ENCODE measurements at regions not wholly inside any gene's neighbourhood (a gene's known extent, or its start where the extent isn't known, plus 50 kb on each side); places are given as distances from the start of the nearest gene placed in this dataset.

DNA sequence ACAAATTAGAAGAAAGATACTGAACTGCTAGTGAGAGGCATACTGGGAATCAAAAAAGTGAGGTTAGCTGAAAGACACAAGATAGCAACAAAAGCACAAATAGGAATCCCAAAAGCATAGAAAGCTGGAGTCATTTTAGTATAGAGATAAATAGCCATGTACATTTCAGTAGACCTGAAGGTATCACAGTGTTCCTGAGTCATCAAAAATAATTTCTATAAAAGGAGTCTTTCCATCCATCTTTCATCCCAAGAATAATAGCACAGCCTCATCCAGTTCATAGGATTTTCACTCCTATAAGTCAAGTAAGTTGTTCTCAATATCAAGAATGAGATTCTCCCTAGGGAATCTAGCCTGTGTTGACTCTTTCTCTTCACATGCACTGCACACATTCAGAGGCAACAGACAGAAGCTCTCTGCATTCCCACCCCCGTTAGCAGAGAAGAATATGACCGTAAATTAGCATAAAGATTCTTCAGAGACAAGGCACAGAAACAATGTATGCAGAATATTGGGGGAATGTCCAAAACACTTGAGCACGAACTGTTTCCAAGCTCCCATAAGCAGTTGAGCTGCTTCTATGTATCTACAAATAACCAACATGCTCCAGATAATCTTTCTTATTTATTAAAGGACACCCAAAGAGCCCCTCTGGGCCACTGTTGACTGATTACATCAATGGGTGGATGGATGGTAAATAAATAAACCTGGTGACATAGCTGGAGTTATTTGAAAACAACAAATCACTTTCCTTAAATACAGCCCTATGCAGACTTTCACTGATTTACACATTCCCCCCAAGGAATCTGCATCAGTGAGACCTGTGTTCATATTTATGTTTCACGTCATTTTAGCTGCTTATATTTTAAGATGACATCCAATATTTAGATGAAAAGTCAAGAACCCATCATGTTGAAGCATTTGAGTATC, 174.5 kb upstream of the PKDCC start:
- Mint-ChIP-seq H3K36me3 (no peaks in the 10 kb centered on the region), H3K4me1 (no peaks in the 10 kb centered on the region), H3K4me3 (no peak overlapping the region), H3K27me3 (peaks cover 10 to 34% (median 23%) of the 10 kb centered on the region in 3 donors), H3K9me3 (no peaks in the 10 kb centered on the region), H3K27ac (peak overlapping the region in 1 of 6 donors; percentile 45)
- ATAC-seq (ENCODE audit: low read depth in 2 of 2) (no peak), DNase-seq (no peak)

DNA sequence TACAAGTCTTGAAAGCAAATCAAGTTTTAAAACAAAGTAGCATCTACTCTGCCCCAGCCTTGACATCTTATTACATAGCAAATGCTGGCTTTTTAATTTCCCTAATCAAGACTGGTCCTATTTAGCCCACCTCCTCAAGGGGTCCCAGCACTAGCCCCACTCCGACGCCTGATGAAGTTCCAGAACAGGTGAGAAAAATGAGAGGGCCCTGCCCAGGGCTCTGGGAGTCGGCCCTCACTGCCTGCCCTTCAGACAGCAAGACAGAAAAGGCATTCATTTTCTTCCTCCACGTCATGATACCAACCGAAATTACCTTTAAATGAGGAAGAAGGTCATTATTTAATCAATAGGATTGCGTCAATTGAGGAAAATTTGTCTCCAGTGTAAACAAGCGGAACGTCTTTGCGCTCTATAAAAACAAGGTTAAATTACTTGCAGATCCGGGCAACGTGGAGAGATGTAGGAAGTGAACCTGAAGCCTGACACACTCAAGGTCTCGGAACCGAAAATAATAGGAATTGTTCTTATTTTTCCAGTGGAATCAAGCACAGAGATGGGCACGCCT, 170.6 kb upstream of the PKDCC start:
- Mint-ChIP-seq H3K4me3 (no peak overlapping the region), H3K36me3 (peaks cover 0 to 4% of the 10 kb centered on the region in 2 donors), H3K27me3 (peaks cover 35 to 51% (median 40%) of the 10 kb centered on the region in 3 donors), H3K4me1 (peaks cover 0 to 9% (median 4%) of the 10 kb centered on the region in 3 donors), H3K9me3 (no peaks in the 10 kb centered on the region), H3K27ac (no peak overlapping the region)
- ATAC-seq (ENCODE audit: low read depth in 2 of 2) (no peak), DNase-seq (no peak)

GRCh38 chr2:41878056-41878455, 169.8 kb upstream of the PKDCC start:
- Mint-ChIP-seq H3K4me3 (no peak overlapping the region), H3K36me3 (peaks cover 0 to 5% of the 10 kb centered on the region in 2 donors), H3K27ac (no peak overlapping the region), H3K27me3 (peaks cover 32 to 50% (median 40%) of the 10 kb centered on the region in 3 donors), H3K4me1 (peaks cover 0 to 9% (median 4%) of the 10 kb centered on the region in 3 donors), H3K9me3 (no peaks in the 10 kb centered on the region)
- ATAC-seq (ENCODE audit: low read depth in 2 of 2) (no peak), DNase-seq (no peak)

GRCh38 chr2:41878716-41879234, 169.0 kb upstream of the PKDCC start:
- H3K9me3 Mint-ChIP-seq = no peaks in the 10 kb centered on the region
- H3K36me3 Mint-ChIP-seq = peaks cover 0 to 5% of the 10 kb centered on the region in 2 donors
- peak overlapping the region in 1 of 8 donors; percentile 77 for H3K4me3 Mint-ChIP-seq
- ATAC-seq (ENCODE audit: low read depth in 2 of 2) = no peak
- no peak for DNase-seq
- H3K27me3 Mint-ChIP-seq = peaks cover 27 to 46% (median 40%) of the 10 kb centered on the region in 3 donors
- no peak overlapping the region for H3K27ac Mint-ChIP-seq
- H3K4me1 Mint-ChIP-seq = peaks cover 0 to 9% (median 4%) of the 10 kb centered on the region in 3 donors

GRCh38 chr2:41879235-41879916, 168.4 kb upstream of the PKDCC start:
- Mint-ChIP-seq H3K4me3 (peak overlapping the region in 1 of 8 donors; percentile 77), H3K4me1 (peaks cover 0 to 9% (median 4%) of the 10 kb centered on the region in 3 donors), H3K9me3 (no peaks in the 10 kb centered on the region), H3K27ac (peak overlapping the region in 1 of 6 donors; percentile 26), H3K36me3 (peaks cover 0 to 5% of the 10 kb centered on the region in 2 donors), H3K27me3 (peaks cover 31 to 50% (median 40%) of the 10 kb centered on the region in 3 donors)
- ATAC-seq (ENCODE audit: low read depth in 2 of 2) (no peak), DNase-seq (no peak)

DNA sequence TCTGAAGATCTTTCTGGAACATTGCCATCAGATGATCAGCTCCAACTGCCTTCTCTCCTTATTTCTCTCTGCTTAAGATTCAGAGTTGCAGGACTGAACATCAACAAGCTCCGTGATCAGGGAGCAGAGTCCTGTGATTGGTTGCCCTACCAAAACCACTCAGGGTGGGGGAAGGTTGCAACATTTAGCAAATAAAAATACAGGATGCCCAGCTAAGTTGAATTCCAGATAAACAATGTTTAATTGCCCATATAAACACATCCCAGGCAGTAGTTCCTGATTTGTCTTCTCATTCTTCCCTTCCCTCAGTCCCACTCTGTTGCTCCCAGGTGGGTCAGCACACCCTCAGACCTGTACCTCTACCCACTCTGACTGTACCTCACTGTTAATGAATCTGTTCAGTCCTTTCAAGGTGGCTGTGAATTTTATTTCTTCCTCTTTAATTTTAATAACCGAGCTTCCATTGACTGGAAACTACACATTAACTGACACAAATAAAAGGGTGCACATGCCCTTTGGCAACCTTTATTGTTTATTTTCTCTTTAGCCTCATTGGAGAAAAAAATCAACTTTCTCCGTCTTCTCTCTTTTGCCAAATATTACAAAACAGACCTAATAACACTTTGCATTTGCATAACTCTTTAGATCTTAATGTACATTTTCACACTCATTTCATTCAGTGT, 167.1 kb upstream of the PKDCC start:
- Mint-ChIP-seq H3K9me3 (no peaks in the 10 kb centered on the region), H3K4me3 (no peak overlapping the region), H3K27ac (no peak overlapping the region), H3K27me3 (peaks cover 42 to 50% (median 47%) of the 10 kb centered on the region in 3 donors), H3K36me3 (peaks cover 0 to 5% of the 10 kb centered on the region in 2 donors), H3K4me1 (peaks cover 0 to 9% (median 4%) of the 10 kb centered on the region in 3 donors)
- no peak for ATAC-seq (ENCODE audit: low read depth in 2 of 2)
- no peak for DNase-seq

DNA sequence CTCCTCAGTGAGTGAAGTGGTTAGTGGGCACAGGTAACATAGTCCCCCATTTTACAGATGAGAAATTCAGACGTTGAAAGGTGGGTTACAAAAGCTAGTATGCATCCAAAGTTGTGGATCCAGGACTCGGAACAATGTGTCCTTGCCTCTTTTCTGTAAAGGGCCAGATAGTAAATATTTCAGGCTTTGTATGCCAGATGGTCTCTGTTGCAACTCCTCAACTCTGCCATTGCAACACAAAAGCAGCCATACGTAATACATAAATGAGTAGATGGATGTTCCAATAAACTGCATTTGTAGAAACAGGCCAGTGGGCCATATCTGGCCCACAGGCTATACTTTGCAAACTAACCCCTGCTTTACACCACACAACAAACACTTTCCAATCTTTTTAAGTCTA, 166.6 kb upstream of the PKDCC start:
- H3K4me1 Mint-ChIP-seq = peaks cover 0 to 9% (median 4%) of the 10 kb centered on the region in 3 donors
- H3K4me3 Mint-ChIP-seq = no peak overlapping the region
- DNase-seq (no peak), ATAC-seq (ENCODE audit: low read depth in 2 of 2) (no peak)
- no peak overlapping the region for H3K27ac Mint-ChIP-seq
- H3K9me3 Mint-ChIP-seq = no peaks in the 10 kb centered on the region
- H3K36me3 Mint-ChIP-seq = peaks cover 0 to 5% of the 10 kb centered on the region in 2 donors
- peaks cover 44 to 50% (median 49%) of the 10 kb centered on the region in 3 donors for H3K27me3 Mint-ChIP-seq

GRCh38 chr2:41884718-41885117, 163.1 kb upstream of the PKDCC start:
- peaks cover 35 to 49% (median 46%) of the 10 kb centered on the region in 3 donors for H3K27me3 Mint-ChIP-seq
- no peak for DNase-seq
- H3K4me3 Mint-ChIP-seq = no peak overlapping the region

DNA sequence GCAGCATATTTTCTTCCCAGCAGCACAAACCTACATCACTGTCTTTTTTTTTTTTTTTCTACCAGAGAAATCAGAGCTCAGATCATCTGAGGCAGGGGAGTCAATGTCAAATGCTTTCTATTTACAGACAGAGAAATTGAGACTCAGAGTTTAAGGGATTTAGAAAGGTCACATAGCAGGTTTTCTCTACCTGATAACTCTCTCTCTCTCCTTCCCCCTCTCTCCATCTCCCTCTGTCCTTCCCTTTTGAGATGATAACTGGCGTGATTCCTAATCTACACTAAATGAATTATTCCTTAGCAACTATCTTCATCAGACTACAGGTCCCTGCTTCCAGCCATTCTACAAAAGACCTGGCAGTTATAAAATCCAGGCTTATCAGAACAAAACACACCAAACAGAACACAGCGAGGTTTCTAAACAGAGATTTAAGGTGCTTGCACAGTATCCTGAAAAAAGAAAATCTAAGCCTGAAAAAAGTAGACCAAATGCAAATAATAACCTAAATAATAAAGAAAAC, 161.6 kb upstream of the PKDCC start:
- Mint-ChIP-seq H3K27ac (no peak overlapping the region), H3K4me1 (no peaks in the 10 kb centered on the region)

More at GRCh38 chr2:41884718-41885117, 163.1 kb upstream of the PKDCC start:
- ATAC-seq (ENCODE audit: low read depth in 2 of 2) = no peak
- Mint-ChIP-seq H3K9me3 (peaks cover 0 to 2% (median 0%) of the 10 kb centered on the region in 7 donors), H3K36me3 (peaks cover 0 to 9% of the 10 kb centered on the region in 2 donors), H3K4me1 (peaks cover 0 to 6% (median 0%) of the 10 kb centered on the region in 3 donors), H3K27ac (no peak overlapping the region)

DNA sequence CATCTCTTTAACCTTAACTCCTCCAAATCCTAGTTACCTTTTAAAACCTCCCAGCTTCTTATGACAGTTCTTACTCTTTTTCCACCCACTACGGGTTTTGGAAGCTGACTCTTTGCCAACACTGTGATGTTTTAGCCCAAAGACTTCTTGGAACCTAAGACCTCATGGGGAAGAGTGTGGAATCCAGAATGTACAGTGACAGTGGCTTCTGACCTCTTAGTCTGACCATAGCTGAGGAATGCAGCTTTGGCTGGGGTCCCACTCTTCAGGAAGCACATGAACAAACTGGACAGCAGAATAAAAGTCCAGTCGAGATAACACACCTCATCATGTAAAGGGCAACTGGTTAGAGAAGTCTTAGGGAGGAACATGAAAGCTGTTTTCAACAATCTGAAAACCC, 161.1 kb upstream of the PKDCC start:
- DNase-seq (no peak), ATAC-seq (ENCODE audit: low read depth in 2 of 2) (no peak)
- Mint-ChIP-seq H3K27me3 (peaks cover 21 to 46% (median 36%) of the 10 kb centered on the region in 3 donors), H3K9me3 (peaks cover 0 to 2% (median 0%) of the 10 kb centered on the region in 7 donors), H3K36me3 (peaks cover 0 to 9% of the 10 kb centered on the region in 2 donors), H3K4me3 (no peak overlapping the region), H3K4me1 (no peaks in the 10 kb centered on the region), H3K27ac (no peak overlapping the region)

More for the DNA sequence above, 161.6 kb upstream of the PKDCC start:
- H3K4me3 Mint-ChIP-seq = no peak overlapping the region
- no peak for ATAC-seq (ENCODE audit: low read depth in 2 of 2)
- peaks cover 27 to 46% (median 41%) of the 10 kb centered on the region in 3 donors for H3K27me3 Mint-ChIP-seq
- peaks cover 0 to 2% (median 0%) of the 10 kb centered on the region in 7 donors for H3K9me3 Mint-ChIP-seq
- DNase-seq = no peak
- peaks cover 0 to 9% of the 10 kb centered on the region in 2 donors for H3K36me3 Mint-ChIP-seq

DNA sequence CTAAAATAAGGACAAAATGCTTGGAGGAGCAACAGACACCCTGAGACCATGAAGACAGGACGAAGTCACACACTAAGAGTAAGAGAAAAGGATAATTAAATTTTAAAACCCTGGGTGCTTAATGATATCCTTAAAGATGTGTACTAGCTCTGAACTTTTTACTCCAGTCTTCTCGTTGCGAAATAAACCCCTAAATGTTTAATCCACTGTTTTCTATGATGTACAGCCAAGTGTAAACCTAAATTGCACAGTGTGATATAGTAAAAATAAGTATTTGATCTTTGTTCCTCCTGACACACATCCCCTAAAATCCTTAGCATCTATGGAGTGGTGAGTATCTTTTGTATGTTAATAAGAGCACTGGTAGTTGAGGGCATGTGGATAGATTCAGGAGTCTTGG, 157.5 kb upstream of the PKDCC start:
- peaks cover 0 to 2% (median 0%) of the 10 kb centered on the region in 7 donors for H3K9me3 Mint-ChIP-seq
- H3K27me3 Mint-ChIP-seq = peaks cover 12 to 49% (median 22%) of the 10 kb centered on the region in 3 donors
- ATAC-seq (ENCODE audit: low read depth in 2 of 2) (no peak), DNase-seq (no peak)
- peak overlapping the region in 1 of 6 donors; percentile 4 for H3K27ac Mint-ChIP-seq
- no peak overlapping the region for H3K4me3 Mint-ChIP-seq
- H3K36me3 Mint-ChIP-seq = peaks cover 0 to 4% of the 10 kb centered on the region in 2 donors
- H3K4me1 Mint-ChIP-seq = no peaks in the 10 kb centered on the region

GRCh38 chr2:41892476-41892875, 155.3 kb upstream of the PKDCC start:
- Mint-ChIP-seq H3K27ac (peak overlapping the region in 1 of 6 donors; percentile 43), H3K9me3 (no peaks in the 10 kb centered on the region), H3K4me1 (no peaks in the 10 kb centered on the region), H3K4me3 (no peak overlapping the region), H3K36me3 (peaks cover 0 to 4% of the 10 kb centered on the region in 2 donors), H3K27me3 (peaks cover 12 to 48% (median 37%) of the 10 kb centered on the region in 3 donors)
- ATAC-seq (ENCODE audit: low read depth in 2 of 2) (no peak), DNase-seq (no peak)

Measured in naive B cell (primary cell).